Suprapubic skin (tissue), 3 donors: ENCODE measurements at regions not wholly inside any gene's neighbourhood (a gene's known extent, or its start where the extent isn't known, plus 50 kb on each side); places are given as distances from the start of the nearest gene placed in this dataset.

ENCODE experiments used
- POLR2A ChIP-seq, 2 donors: fragments of 450-650 bp; IDR thresholded peaks; one replicate each; pipeline ENCODE4 v1.6.1; 2017; ENCODE audit warnings: antibody characterized with exemption in 2 of 2, mild to moderate bottlenecking in 2 of 2, moderate library complexity in 2 of 2
- TF ChIP-seq, protein P1 (sequence below), 2 donors: fragments of 200-600 bp in 1 of 2; fragments of 450-650 bp in 1 of 2; sonication (generic) in 1 of 2; IDR thresholded peaks; one replicate each; pipeline ENCODE4 v1.5.1; 2016 to 2019; ENCODE audit warnings: antibody characterized with exemption in 2 of 2, mild to moderate bottlenecking in 1 of 2, moderate library complexity in 1 of 2

DNA sequence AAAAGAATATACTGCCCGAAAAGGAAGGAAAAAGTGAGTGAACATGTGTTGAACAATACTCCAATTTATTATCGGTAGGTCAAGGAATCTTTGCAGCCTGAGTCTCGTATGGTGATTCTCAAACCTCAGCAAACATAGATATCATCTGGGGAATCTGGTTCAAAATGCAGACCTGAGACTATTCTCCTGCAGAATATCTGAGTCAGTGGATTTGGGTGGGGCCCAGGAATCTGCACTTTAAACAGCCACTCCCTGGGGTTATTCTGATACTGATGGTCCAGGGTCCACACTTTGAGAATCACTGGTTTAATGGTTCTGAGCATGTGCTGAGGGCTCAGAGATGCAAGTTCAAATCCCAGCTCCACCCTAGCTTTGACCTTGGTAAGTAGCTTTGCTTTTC is 53.6 kb upstream of the GRK3 start:
- TF ChIP-seq, protein P1, sequence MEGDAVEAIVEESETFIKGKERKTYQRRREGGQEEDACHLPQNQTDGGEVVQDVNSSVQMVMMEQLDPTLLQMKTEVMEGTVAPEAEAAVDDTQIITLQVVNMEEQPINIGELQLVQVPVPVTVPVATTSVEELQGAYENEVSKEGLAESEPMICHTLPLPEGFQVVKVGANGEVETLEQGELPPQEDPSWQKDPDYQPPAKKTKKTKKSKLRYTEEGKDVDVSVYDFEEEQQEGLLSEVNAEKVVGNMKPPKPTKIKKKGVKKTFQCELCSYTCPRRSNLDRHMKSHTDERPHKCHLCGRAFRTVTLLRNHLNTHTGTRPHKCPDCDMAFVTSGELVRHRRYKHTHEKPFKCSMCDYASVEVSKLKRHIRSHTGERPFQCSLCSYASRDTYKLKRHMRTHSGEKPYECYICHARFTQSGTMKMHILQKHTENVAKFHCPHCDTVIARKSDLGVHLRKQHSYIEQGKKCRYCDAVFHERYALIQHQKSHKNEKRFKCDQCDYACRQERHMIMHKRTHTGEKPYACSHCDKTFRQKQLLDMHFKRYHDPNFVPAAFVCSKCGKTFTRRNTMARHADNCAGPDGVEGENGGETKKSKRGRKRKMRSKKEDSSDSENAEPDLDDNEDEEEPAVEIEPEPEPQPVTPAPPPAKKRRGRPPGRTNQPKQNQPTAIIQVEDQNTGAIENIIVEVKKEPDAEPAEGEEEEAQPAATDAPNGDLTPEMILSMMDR (IDR thresholded peaks at IDR 0.05): no peak
- TF ChIP-seq POLR2A (IDR thresholded peaks at IDR 0.05): no peak
